ENCODE measurements at regions not wholly inside any gene's neighbourhood (a gene's known extent, or its start where the extent isn't known, plus 50 kb on each side); places are given as distances from the start of the nearest gene placed in this dataset.

GRCh38 chr10:4595719-4596319 lies 230.2 kb upstream of the AKR1E2 start:
- TF ChIP-seq TAF1 (IDR thresholded peaks at IDR 0.05; ENCODE audit: low read depth) (no peak), FOXM1 (IDR thresholded peaks at IDR 0.05; ENCODE audit: borderline replicate concordance, low read depth) (no peak), NFIC (IDR thresholded peaks at IDR 0.05) (no peak), CREB1 (IDR thresholded peaks at IDR 0.05; ENCODE audit: low read depth) (no peak), RAD21 (IDR thresholded peaks at IDR 0.05; ENCODE audit: low read depth) (no peak), TEAD4 (IDR thresholded peaks at IDR 0.05) (no peak), ZBTB7A (IDR thresholded peaks at IDR 0.05; ENCODE audit: low read depth) (no peak), EGR1 (IDR thresholded peaks at IDR 0.05) (no peak), CEBPB (IDR thresholded peaks at IDR 0.05) (no peak), TCF12 (IDR thresholded peaks at IDR 0.05; ENCODE audit: low read depth) (no peak), EP300 (IDR thresholded peaks at IDR 0.05; ENCODE audit: borderline replicate concordance) (no peak), YY1 (IDR thresholded peaks at IDR 0.05; ENCODE audit: low read depth) (no peak), REST (IDR thresholded peaks at IDR 0.05; ENCODE audit: low read depth) (no peak)
- TF ChIP-seq, protein P1, sequence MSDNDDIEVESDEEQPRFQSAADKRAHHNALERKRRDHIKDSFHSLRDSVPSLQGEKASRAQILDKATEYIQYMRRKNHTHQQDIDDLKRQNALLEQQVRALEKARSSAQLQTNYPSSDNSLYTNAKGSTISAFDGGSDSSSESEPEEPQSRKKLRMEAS (IDR thresholded peaks at IDR 0.05) = no peak
- TF ChIP-seq, protein P2, sequence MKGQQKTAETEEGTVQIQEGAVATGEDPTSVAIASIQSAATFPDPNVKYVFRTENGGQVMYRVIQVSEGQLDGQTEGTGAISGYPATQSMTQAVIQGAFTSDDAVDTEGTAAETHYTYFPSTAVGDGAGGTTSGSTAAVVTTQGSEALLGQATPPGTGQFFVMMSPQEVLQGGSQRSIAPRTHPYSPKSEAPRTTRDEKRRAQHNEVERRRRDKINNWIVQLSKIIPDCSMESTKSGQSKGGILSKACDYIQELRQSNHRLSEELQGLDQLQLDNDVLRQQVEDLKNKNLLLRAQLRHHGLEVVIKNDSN (IDR thresholded peaks at IDR 0.05) = no peak

GRCh38 chr10:4590807-4591206 lies 235.2 kb upstream of the AKR1E2 start:
- TF ChIP-seq, protein P1 (IDR thresholded peaks at IDR 0.05) = no peak
- TF ChIP-seq CEBPB (IDR thresholded peaks at IDR 0.05) (no peak), REST (IDR thresholded peaks at IDR 0.05; ENCODE audit: low read depth) (no peak), CREB1 (IDR thresholded peaks at IDR 0.05; ENCODE audit: low read depth) (no peak), TAF1 (IDR thresholded peaks at IDR 0.05; ENCODE audit: low read depth) (no peak), TEAD4 (IDR thresholded peaks at IDR 0.05) (no peak), FOXM1 (IDR thresholded peaks at IDR 0.05; ENCODE audit: borderline replicate concordance, low read depth) (no peak), EP300 (IDR thresholded peaks at IDR 0.05; ENCODE audit: borderline replicate concordance) (no peak), RAD21 (IDR thresholded peaks at IDR 0.05; ENCODE audit: low read depth) (no peak), EGR1 (IDR thresholded peaks at IDR 0.05) (no peak), NFIC (IDR thresholded peaks at IDR 0.05) (no peak), TCF12 (IDR thresholded peaks at IDR 0.05; ENCODE audit: low read depth) (no peak), ZBTB7A (IDR thresholded peaks at IDR 0.05; ENCODE audit: low read depth) (no peak), YY1 (IDR thresholded peaks at IDR 0.05; ENCODE audit: low read depth) (no peak)
- TF ChIP-seq, protein P2 (IDR thresholded peaks at IDR 0.05) = no peak

DNA sequence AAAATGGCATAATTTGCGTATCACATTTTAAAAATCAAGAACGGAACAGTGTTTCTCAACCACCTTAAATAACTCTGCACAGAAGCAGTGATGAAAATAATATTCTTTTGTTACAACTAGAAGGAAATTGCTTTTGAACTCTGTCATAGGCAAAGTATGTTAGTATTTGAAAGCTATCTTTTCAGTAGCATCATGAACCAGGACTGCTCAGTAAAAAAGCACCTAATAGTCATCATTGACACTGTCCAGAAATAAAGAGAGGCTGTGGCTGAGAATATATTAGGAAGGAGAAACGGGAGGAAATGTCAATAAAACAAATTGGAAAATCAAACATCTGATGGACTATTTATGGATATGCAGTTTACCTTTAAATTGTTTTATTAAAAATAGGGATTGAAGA lies 237.2 kb upstream of the AKR1E2 start:
- TF ChIP-seq YY1 (IDR thresholded peaks at IDR 0.05; ENCODE audit: low read depth) (no peak), ZBTB7A (IDR thresholded peaks at IDR 0.05; ENCODE audit: low read depth) (no peak)

GRCh38 chr10:4587466-4587865 lies 238.5 kb upstream of the AKR1E2 start:
- TF ChIP-seq, protein P1 (IDR thresholded peaks at IDR 0.05) = no peak
- TF ChIP-seq FOXM1 (IDR thresholded peaks at IDR 0.05; ENCODE audit: borderline replicate concordance, low read depth) (no peak), RAD21 (IDR thresholded peaks at IDR 0.05; ENCODE audit: low read depth) (no peak), REST (IDR thresholded peaks at IDR 0.05; ENCODE audit: low read depth) (no peak), TEAD4 (IDR thresholded peaks at IDR 0.05) (no peak), EGR1 (IDR thresholded peaks at IDR 0.05) (no peak), NFIC (IDR thresholded peaks at IDR 0.05) (no peak), CREB1 (IDR thresholded peaks at IDR 0.05; ENCODE audit: low read depth) (no peak)

Measured in Ishikawa (cell line).